Astrocyte (in vitro differentiated cells and primary cell): ENCODE measurements at regions not wholly inside any gene's neighbourhood (a gene's known extent, or its start where the extent isn't known, plus 50 kb on each side); places are given as distances from the start of the nearest gene placed in this dataset.

Experiments
- CTCF ChIP-seq: IDR thresholded peaks from 2 replicates; pipeline ENCODE4 v1.5.1; 2011; ENCODE audit warnings: low read depth, mild to moderate bottlenecking, inconsistent platforms, low read length, moderate library complexity; ENCODE audit not compliant: insufficient read depth
- EZH2 ChIP-seq: IDR thresholded peaks from 2 replicates; pipeline ENCODE4 v1.6.1; 2012; ENCODE audit warnings: mild to moderate bottlenecking, low read length, inconsistent platforms; ENCODE audit not compliant: insufficient read depth

GRCh38 chr7:54392935-54393334 is 149.2 kb upstream of the VSTM2A start:
- no peak for TF ChIP-seq CTCF
- TF ChIP-seq EZH2, result no peak
